H1 (cell line): ENCODE measurements at regions not wholly inside any gene's neighbourhood (a gene's known extent, or its start where the extent isn't known, plus 50 kb on each side); places are given as distances from the start of the nearest gene placed in this dataset.

Experiments used
- BCL11A ChIP-seq, 2 experiments: IDR thresholded peaks; one replicate each; pipeline ENCODE4 v1.6.1; 2011; ENCODE audit warnings: low read depth in 2 of 2, low read length in 2 of 2, mild to moderate bottlenecking in 2 of 2
- CBX5 ChIP-seq: fragments of 300-800, 300-1000 bp; sonication (generic); IDR thresholded peaks from 2 replicates; pipeline ENCODE4 v1.7.1; 2016; ENCODE audit warnings: antibody characterized with exemption, low read length, low read depth
- CEBPB ChIP-seq: IDR thresholded peaks from 2 replicates; pipeline ENCODE4 v1.6.1; 2012; ENCODE audit warnings: low read depth, low read length
- CREB1 ChIP-seq: IDR thresholded peaks from 2 replicates; pipeline ENCODE4 v1.6.1; 2012; ENCODE audit warnings: inconsistent platforms
- EP300 ChIP-seq, 2 experiments: IDR thresholded peaks; 1 replicate in 1 of 2; 2 replicates in 1 of 2; pipeline ENCODE4 v1.6.1; 2011 to 2012; ENCODE audit warnings: low read depth in 2 of 2, low read length in 2 of 2, mild to moderate bottlenecking in 2 of 2, borderline replicate concordance in 1 of 2, inconsistent platforms in 1 of 2, moderate library complexity in 1 of 2
- EZH2 ChIP-seq: fragments of 200-600 bp; sonication (generic); IDR thresholded peaks from 2 replicates; pipeline ENCODE4 v1.7.1; 2012; ENCODE audit warnings: low read depth, mild to moderate bottlenecking, moderate library complexity, low read length, inconsistent platforms; ENCODE audit not compliant: severe bottlenecking
- JUND ChIP-seq: IDR thresholded peaks from 2 replicates; pipeline ENCODE4 v1.6.1; 2011; ENCODE audit warnings: mild to moderate bottlenecking, improper control_type of control experiment, low read length
- SIN3A ChIP-seq, 2 experiments: IDR thresholded peaks in 1 of 2; conservative IDR thresholded peaks in 1 of 2; 2 replicates each; pipeline ENCODE4 v1.6.1; 2011 to 2012; ENCODE audit warnings: low read length in 2 of 2, improper control_type of control experiment in 1 of 2, low read depth in 1 of 2, mild to moderate bottlenecking in 1 of 2
- TEAD4 ChIP-seq: IDR thresholded peaks from 2 replicates; pipeline ENCODE4 v1.6.1; 2012; ENCODE audit warnings: low read depth, low read length, inconsistent platforms, mixed read lengths
- TF ChIP-seq, protein P1 (sequence below), 3 experiments: IDR thresholded peaks; 1 replicate in 2 of 3; 2 replicates in 1 of 3; pipeline versions ENCODE4 v1.5.1 to v1.6.1; 2011; ENCODE audit warnings: low read length in 3 of 3, mild to moderate bottlenecking in 3 of 3, inconsistent platforms in 2 of 3, low read depth in 1 of 3, moderate library complexity in 1 of 3; ENCODE audit not compliant: insufficient read depth in 1 of 3; ENCODE audit errors: control extremely low read depth in 1 of 3
- TF ChIP-seq, protein P2 (sequence below): IDR thresholded peaks from 2 replicates; pipeline ENCODE4 v1.6.1; 2011; ENCODE audit warnings: low read length, improper control_type of control experiment
- TF ChIP-seq, protein P3 (sequence below): IDR thresholded peaks from 2 replicates; pipeline ENCODE4 v1.6.1; 2012; ENCODE audit warnings: inconsistent platforms
- TF ChIP-seq, protein P4 (sequence below): IDR thresholded peaks from 2 replicates; pipeline ENCODE4 v1.6.1; 2012; ENCODE audit warnings: low read length, inconsistent platforms

DNA sequence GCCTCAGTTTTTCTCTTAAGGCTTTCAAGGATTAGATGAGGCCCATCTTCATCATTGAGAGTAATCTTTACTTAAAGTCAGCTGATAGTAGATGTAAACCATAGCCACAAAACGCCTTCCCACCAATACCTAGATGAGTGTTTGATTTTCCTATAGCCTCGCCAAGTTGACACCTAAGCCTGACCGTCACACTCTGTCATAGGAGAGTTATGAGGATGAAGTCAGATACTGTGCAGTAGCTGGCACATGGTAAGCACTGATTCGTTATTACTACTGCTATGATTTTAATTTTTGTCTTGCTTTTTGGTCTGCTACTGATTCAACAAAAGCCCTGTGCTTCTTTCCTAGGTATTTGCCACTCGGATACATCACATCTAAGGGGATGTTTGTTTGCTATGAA, 395.5 kb downstream of the RPS6KC1 start:
- TF ChIP-seq, protein P1, sequence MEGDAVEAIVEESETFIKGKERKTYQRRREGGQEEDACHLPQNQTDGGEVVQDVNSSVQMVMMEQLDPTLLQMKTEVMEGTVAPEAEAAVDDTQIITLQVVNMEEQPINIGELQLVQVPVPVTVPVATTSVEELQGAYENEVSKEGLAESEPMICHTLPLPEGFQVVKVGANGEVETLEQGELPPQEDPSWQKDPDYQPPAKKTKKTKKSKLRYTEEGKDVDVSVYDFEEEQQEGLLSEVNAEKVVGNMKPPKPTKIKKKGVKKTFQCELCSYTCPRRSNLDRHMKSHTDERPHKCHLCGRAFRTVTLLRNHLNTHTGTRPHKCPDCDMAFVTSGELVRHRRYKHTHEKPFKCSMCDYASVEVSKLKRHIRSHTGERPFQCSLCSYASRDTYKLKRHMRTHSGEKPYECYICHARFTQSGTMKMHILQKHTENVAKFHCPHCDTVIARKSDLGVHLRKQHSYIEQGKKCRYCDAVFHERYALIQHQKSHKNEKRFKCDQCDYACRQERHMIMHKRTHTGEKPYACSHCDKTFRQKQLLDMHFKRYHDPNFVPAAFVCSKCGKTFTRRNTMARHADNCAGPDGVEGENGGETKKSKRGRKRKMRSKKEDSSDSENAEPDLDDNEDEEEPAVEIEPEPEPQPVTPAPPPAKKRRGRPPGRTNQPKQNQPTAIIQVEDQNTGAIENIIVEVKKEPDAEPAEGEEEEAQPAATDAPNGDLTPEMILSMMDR (IDR thresholded peaks at IDR 0.05; ENCODE audit: control extremely low read depth in 1 of 3, insufficient read depth in 1 of 3, low read depth in 1 of 3, low read length in 3 of 3): no peak
- TF ChIP-seq, protein P2, sequence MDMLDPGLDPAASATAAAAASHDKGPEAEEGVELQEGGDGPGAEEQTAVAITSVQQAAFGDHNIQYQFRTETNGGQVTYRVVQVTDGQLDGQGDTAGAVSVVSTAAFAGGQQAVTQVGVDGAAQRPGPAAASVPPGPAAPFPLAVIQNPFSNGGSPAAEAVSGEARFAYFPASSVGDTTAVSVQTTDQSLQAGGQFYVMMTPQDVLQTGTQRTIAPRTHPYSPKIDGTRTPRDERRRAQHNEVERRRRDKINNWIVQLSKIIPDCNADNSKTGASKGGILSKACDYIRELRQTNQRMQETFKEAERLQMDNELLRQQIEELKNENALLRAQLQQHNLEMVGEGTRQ: no peak
- TF ChIP-seq JUND (no peak), EZH2 (no peak), CBX5 (no peak), BCL11A (IDR thresholded peaks at IDR 0.05; ENCODE audit: low read depth in 2 of 2, low read length in 2 of 2) (no peak), EP300 (IDR thresholded peaks at IDR 0.05; ENCODE audit: borderline replicate concordance in 1 of 2, low read depth in 2 of 2, low read length in 2 of 2) (no peak), CEBPB (no peak), CREB1 (no peak), TEAD4 (no peak), SIN3A (conservative IDR thresholded peaks at IDR 0.05 in 1 of 2, IDR thresholded peaks at IDR 0.05 in 1 of 2; ENCODE audit: low read depth in 1 of 2, low read length in 2 of 2) (no peak)
- TF ChIP-seq, protein P3, sequence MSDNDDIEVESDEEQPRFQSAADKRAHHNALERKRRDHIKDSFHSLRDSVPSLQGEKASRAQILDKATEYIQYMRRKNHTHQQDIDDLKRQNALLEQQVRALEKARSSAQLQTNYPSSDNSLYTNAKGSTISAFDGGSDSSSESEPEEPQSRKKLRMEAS: no peak
- TF ChIP-seq, protein P4, sequence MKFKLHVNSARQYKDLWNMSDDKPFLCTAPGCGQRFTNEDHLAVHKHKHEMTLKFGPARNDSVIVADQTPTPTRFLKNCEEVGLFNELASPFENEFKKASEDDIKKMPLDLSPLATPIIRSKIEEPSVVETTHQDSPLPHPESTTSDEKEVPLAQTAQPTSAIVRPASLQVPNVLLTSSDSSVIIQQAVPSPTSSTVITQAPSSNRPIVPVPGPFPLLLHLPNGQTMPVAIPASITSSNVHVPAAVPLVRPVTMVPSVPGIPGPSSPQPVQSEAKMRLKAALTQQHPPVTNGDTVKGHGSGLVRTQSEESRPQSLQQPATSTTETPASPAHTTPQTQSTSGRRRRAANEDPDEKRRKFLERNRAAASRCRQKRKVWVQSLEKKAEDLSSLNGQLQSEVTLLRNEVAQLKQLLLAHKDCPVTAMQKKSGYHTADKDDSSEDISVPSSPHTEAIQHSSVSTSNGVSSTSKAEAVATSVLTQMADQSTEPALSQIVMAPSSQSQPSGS: no peak
